Tibial nerve (tissue), 4 donors: ENCODE measurements at regions not wholly inside any gene's neighbourhood (a gene's known extent, or its start where the extent isn't known, plus 50 kb on each side); places are given as distances from the start of the nearest gene placed in this dataset.

ENCODE experiments used
- EP300 ChIP-seq, 2 donors: sonication (generic); formaldehyde crosslinking; IDR thresholded peaks; one replicate each; pipeline ENCODE4 v1.6.1; 2017; ENCODE audit warnings: antibody characterized with exemption in 2 of 2, mild to moderate bottlenecking in 1 of 2
- POLR2A ChIP-seq, 2 donors: fragments of 450-650 bp; IDR thresholded peaks; one replicate each; pipeline ENCODE4 v1.6.1; 2017; ENCODE audit warnings: antibody characterized with exemption in 2 of 2, mild to moderate bottlenecking in 2 of 2, moderate library complexity in 2 of 2
- TF ChIP-seq, protein P1 (sequence below), 5 experiments: fragments of 200-600 bp in 3 of 5; fragments of 450-650 bp in 2 of 5; sonication (generic) in 3 of 5; IDR thresholded peaks; one replicate each; pipeline ENCODE4 v1.5.1; 2016 to 2019; ENCODE audit warnings: antibody characterized with exemption in 5 of 5, mild to moderate bottlenecking in 3 of 5, moderate library complexity in 2 of 5

GRCh38 chr2:142241016-142241415, 110.2 kb upstream of the LRP1B start:
- TF ChIP-seq, protein P1, sequence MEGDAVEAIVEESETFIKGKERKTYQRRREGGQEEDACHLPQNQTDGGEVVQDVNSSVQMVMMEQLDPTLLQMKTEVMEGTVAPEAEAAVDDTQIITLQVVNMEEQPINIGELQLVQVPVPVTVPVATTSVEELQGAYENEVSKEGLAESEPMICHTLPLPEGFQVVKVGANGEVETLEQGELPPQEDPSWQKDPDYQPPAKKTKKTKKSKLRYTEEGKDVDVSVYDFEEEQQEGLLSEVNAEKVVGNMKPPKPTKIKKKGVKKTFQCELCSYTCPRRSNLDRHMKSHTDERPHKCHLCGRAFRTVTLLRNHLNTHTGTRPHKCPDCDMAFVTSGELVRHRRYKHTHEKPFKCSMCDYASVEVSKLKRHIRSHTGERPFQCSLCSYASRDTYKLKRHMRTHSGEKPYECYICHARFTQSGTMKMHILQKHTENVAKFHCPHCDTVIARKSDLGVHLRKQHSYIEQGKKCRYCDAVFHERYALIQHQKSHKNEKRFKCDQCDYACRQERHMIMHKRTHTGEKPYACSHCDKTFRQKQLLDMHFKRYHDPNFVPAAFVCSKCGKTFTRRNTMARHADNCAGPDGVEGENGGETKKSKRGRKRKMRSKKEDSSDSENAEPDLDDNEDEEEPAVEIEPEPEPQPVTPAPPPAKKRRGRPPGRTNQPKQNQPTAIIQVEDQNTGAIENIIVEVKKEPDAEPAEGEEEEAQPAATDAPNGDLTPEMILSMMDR (IDR thresholded peaks at IDR 0.05), result no peak
- no peak for TF ChIP-seq POLR2A (IDR thresholded peaks at IDR 0.05)
- TF ChIP-seq EP300 (IDR thresholded peaks at IDR 0.05), result no peak
